GM13976 (cell line): ENCODE measurements at regions not wholly inside any gene's neighbourhood (a gene's known extent, or its start where the extent isn't known, plus 50 kb on each side); places are given as distances from the start of the nearest gene placed in this dataset.

Experiments
- DNase-seq: peaks from one replicate; pipeline ENCODE4 v3.0.0; 2012; ENCODE audit warnings: low spot score
- in situ Hi-C: fragments of 300-500 bp; cut with MboI; formaldehyde crosslinking; loops from one replicate; pipeline ENCODE4 v1.12.0; 2022; ENCODE audit warnings: low sequenced_read_pairs, mixed read lengths, inconsistent platforms; ENCODE audit not compliant: unreplicated experiment
- TF ChIP-seq, protein P1 (sequence below): IDR thresholded peaks from 2 replicates; pipeline ENCODE4 v1.5.1; 2012; ENCODE audit warnings: borderline replicate concordance, mild to moderate bottlenecking; ENCODE audit not compliant: insufficient read depth; ENCODE audit errors: extremely low read depth, missing control alignments, control extremely low read depth

DNA sequence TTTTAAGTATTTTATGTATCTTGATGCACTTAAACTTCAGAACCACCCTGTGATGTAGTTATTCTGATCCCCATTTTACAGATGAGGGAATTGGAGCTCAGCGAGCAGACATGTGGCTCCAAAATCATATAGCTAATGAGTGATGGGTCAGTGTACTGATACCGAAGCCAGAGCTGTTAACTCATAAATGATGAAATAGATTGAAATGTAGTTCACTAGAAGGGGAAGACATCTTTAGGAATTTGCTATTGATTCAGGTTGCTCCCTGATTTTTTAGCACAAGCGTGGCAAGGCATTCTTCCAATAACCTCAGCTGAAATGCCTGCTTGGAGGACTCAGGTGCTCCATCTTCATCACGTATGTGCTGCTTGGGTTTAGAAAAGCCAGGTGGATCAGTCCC lies 228.8 kb downstream of the PTEN start:
- no peak for DNase-seq
- TF ChIP-seq, protein P1, sequence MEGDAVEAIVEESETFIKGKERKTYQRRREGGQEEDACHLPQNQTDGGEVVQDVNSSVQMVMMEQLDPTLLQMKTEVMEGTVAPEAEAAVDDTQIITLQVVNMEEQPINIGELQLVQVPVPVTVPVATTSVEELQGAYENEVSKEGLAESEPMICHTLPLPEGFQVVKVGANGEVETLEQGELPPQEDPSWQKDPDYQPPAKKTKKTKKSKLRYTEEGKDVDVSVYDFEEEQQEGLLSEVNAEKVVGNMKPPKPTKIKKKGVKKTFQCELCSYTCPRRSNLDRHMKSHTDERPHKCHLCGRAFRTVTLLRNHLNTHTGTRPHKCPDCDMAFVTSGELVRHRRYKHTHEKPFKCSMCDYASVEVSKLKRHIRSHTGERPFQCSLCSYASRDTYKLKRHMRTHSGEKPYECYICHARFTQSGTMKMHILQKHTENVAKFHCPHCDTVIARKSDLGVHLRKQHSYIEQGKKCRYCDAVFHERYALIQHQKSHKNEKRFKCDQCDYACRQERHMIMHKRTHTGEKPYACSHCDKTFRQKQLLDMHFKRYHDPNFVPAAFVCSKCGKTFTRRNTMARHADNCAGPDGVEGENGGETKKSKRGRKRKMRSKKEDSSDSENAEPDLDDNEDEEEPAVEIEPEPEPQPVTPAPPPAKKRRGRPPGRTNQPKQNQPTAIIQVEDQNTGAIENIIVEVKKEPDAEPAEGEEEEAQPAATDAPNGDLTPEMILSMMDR, result no peak
- in situ Hi-C loops, result loop anchor here (10.0 kb wide), 1 partner anchor 227 kb away; the partner anchor contains the start of genes KLLN and PTEN

- TF ChIP-seq, protein P1, result no peak
- DNase-seq, result no peak
- in situ Hi-C loops, result loop anchor here (10.0 kb wide), 1 partner anchor 228 kb away; the partner anchor contains the start of genes KLLN and PTEN
These were observed 229.5 kb downstream of the PTEN start for GRCh38 chr10:88092973-88093372.

DNA sequence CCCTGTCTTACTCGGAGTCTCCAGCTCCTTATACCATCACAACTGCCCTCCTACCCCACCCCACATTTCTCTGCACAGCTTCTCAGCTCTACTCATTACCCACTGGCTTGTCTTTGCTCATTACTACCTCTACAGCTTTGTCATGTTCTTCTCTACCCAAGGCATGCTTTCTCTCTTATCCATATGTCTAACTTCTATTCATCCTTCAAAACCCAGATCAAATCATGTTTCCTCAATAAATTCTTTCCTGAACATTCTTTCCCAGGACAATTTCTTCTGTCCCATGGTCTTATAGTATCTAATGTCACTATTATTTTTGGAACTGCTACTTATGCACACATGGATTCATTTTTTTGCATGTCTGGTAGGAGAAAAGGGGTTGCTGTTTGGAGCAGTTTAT lies 231.4 kb downstream of the PTEN start:
- TF ChIP-seq, protein P1, result no peak
- no peak for DNase-seq
- in situ Hi-C loops, result loop anchor here (10.0 kb wide), 1 partner anchor 230 kb away; the partner anchor contains the start of genes KLLN and PTEN

DNA sequence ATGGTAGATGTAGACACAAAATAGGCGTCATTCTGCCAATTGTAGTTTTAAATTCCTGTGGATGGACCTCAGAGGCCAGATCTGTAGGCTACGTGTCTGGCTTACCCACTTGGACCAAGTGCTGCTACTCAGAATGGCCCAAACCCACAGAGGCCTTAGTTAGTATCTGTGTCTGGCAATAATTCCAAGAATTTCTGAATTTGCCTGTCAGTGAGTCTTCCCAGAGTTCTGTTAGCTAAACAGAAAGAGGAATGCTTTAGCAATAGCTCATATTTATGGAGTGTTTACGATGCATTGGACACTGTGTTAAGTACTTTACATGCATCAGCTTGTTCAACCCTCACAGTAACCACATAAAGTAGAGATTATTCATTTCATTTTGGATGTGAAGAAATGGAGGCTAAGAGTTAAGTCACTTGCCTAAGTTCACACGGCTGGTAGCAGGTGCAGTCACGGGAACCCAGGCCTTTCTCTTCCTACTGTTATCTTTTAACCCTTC lies 231.8 kb downstream of the PTEN start:
- in situ Hi-C loops, result loop anchor here (10.0 kb wide), 1 partner anchor 230 kb away; the partner anchor contains the start of genes KLLN and PTEN
- TF ChIP-seq, protein P1, result no peak
- DNase-seq, result no peak

GRCh38 chr10:88095778-88096431 lies 232.5 kb downstream of the PTEN start:
- TF ChIP-seq, protein P1, result no peak
- in situ Hi-C loops, result loop anchor here (10.0 kb wide), 1 partner anchor 231 kb away; the partner anchor contains the start of genes KLLN and PTEN
- DNase-seq, result no peak

- DNase-seq, result no peak
- in situ Hi-C loops, result loop anchor here (10.0 kb wide), 1 partner anchor 232 kb away; the partner anchor contains the start of genes KLLN and PTEN
- TF ChIP-seq, protein P1, result no peak
These were observed 233.7 kb downstream of the PTEN start for GRCh38 chr10:88097092-88097516.
